ENCODE measurements at regions not wholly inside any gene's neighbourhood (a gene's known extent, or its start where the extent isn't known, plus 50 kb on each side); places are given as distances from the start of the nearest gene placed in this dataset.

DNA sequence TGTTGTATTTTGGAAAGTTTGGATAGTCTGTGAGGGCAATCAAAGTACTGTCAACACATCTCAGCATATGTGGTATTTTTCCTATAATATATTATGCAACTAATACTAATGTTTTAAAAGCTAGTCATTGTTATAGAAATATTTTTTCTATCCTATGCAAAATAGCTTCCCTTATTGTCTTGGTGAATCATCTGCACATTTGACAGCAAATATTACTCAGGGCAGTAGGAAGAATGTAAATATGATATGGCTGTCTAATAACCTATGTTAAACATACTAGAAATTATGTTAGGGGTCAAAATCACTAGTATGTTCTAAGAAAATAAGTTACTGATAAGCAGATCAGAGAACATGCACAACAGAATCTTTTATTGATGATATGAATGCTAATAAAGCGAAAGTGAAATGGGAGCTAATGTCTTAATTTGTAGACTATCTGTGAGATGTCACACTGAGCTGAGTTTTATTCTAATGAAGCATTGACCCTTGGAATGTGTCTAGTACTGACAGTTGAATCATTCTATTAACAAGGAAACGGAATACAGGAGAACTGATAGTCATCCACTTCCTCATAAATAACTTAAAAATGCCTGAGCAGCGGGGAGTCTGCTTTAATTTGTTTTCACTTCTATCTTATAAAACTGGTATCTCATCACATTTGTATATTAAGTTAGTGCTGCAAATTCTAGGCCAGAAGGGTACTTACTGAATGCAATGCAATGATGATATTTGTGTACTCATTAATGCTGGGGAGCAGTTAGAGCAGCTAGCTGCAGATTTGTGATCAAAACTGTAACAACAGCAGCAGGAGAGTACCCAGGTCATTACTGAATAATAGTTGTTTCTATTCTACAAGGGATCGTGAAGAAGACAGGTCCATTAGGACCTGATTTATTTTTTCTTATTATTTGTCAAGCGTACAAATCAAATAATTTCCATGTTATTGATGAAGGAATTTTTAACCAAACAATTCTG is 440.3 kb upstream of the AADAT start:
- H3K9me3 Mint-ChIP-seq = peaks cover 42% of the 10 kb centered on the region
- H3K4me1 Mint-ChIP-seq (ENCODE audit: low read depth) = no peaks in the 10 kb centered on the region
- DNase-seq = no peak

DNA sequence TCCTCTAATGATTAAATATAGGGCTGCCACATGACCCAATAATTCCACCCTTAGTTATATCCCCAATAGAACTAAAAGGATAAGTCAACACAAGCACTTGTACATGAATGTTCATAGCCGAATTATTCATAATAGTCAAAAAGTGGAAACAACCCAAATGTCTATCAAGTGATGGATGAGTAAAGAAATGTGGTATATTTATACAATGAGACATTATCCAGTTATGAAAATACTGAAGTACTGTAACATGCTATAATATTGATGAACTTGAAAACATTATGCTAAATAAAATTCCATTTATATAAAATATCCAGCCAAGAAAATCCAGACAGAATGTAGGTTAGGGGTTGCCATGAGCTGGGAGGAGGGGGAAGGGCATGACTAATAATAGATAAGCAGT is 436.7 kb upstream of the AADAT start:
- no peaks in the 10 kb centered on the region for H3K36me3 Mint-ChIP-seq (ENCODE audit: low read depth)

More for the DNA sequence above, 440.3 kb upstream of the AADAT start:
- H3K27ac Mint-ChIP-seq = no peak overlapping the region
- H3K4me3 Mint-ChIP-seq = no peak overlapping the region
- H3K36me3 Mint-ChIP-seq (ENCODE audit: low read depth) = no peaks in the 10 kb centered on the region
- H3K27me3 Mint-ChIP-seq (ENCODE audit: insufficient read depth) = no peaks in the 10 kb centered on the region; the same call in 1 of the 2 replicates
- TF ChIP-seq, protein P1, sequence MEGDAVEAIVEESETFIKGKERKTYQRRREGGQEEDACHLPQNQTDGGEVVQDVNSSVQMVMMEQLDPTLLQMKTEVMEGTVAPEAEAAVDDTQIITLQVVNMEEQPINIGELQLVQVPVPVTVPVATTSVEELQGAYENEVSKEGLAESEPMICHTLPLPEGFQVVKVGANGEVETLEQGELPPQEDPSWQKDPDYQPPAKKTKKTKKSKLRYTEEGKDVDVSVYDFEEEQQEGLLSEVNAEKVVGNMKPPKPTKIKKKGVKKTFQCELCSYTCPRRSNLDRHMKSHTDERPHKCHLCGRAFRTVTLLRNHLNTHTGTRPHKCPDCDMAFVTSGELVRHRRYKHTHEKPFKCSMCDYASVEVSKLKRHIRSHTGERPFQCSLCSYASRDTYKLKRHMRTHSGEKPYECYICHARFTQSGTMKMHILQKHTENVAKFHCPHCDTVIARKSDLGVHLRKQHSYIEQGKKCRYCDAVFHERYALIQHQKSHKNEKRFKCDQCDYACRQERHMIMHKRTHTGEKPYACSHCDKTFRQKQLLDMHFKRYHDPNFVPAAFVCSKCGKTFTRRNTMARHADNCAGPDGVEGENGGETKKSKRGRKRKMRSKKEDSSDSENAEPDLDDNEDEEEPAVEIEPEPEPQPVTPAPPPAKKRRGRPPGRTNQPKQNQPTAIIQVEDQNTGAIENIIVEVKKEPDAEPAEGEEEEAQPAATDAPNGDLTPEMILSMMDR (IDR thresholded peaks at IDR 0.05) = no peak

DNA sequence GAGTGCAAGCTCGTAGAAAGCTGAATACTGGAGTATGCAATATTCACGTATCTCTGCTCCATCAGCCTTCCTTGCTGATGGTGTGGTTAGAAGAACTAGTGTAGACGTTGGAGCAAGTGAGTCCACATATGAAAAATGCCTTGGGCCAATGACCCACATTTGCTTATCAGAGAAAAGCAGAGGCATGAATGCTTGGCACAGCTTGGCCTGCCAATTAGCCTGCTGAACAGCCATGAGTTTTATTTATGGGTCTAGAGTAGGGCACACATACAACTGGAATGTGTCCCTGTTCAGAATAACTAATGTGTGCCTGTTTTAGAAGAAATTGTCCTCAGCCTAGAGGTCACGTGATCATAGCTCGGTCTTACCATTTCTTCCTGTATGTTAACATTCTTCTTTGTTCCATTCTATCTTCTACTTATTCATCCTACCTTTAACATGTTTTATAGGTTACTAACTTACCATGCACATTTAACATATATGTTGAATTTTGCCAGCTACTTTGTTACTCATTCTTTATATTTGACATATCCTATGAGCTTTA is 432.7 kb upstream of the AADAT start:
- Mint-ChIP-seq H3K4me1 (ENCODE audit: low read depth) (no peaks in the 10 kb centered on the region), H3K27ac (no peak overlapping the region), H3K9me3 (peaks cover 16% of the 10 kb centered on the region), H3K27me3 (ENCODE audit: insufficient read depth) (no peaks in the 10 kb centered on the region), H3K36me3 (ENCODE audit: low read depth) (no peaks in the 10 kb centered on the region), H3K4me3 (no peak overlapping the region)
- TF ChIP-seq, protein P1 (IDR thresholded peaks at IDR 0.05) = no peak
- DNase-seq = no peak

More for the DNA sequence above, 436.7 kb upstream of the AADAT start:
- H3K9me3 Mint-ChIP-seq = peaks cover 30% of the 10 kb centered on the region
- no peak for DNase-seq
- H3K27me3 Mint-ChIP-seq (ENCODE audit: insufficient read depth) = no peaks in the 10 kb centered on the region
- no peaks in the 10 kb centered on the region for H3K4me1 Mint-ChIP-seq (ENCODE audit: low read depth)
- TF ChIP-seq, protein P1 (IDR thresholded peaks at IDR 0.05) = no peak
- H3K27ac Mint-ChIP-seq = no peak overlapping the region
- no peak overlapping the region for H3K4me3 Mint-ChIP-seq

DNA sequence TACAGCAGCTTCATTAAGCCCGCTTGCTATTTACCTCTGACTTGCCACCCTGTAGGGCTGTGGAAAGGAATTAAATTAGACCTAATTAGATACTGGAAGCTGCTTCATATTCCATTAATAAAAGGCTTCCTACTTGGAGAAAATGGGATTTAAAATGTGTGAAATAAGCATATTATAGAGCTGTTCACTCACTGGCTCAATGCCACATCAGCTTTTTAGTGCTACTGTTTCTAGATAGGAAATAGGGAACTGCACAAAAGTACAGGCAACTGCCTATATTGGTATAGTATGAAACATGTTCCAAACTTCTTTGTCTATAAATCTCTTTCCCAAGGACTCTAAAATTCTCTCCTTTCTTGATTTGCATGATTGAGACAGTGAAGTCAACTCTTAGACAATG is 407.9 kb upstream of the AADAT start:
- no peak overlapping the region for H3K4me3 Mint-ChIP-seq
- H3K36me3 Mint-ChIP-seq (ENCODE audit: low read depth) = no peaks in the 10 kb centered on the region
- no peaks in the 10 kb centered on the region for H3K4me1 Mint-ChIP-seq (ENCODE audit: low read depth)
- H3K9me3 Mint-ChIP-seq = peaks cover 38% of the 10 kb centered on the region
- H3K27me3 Mint-ChIP-seq (ENCODE audit: insufficient read depth) = no peaks in the 10 kb centered on the region
- TF ChIP-seq, protein P1 (IDR thresholded peaks at IDR 0.05) = no peak
- no peak for DNase-seq
- no peak overlapping the region for H3K27ac Mint-ChIP-seq

DNA sequence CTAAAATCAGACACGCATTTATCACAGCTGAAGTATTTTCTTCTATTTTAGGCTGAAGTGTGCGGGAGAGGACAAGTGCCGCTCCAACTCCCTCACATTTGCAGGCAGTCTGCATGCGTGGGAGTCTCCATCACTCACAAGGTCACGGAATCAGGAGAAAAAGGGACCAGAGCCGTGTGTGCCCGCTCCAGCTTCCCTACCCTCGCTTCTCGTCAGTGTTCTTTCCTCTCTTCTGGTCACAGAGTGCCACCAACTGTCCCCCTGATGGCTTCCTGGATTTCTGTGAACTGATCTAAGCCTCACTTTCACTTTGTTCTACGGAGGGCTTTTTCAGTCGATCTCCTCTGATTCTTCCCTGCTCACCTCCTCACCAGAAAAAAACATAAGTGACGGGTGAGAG is 407.4 kb upstream of the AADAT start:
- no peak for DNase-seq
- H3K4me1 Mint-ChIP-seq (ENCODE audit: low read depth) = no peaks in the 10 kb centered on the region
- H3K4me3 Mint-ChIP-seq = peak overlapping the region; percentile 48; the same call in 1 of the 2 replicates
- TF ChIP-seq, protein P1 (IDR thresholded peaks at IDR 0.05) = no peak
- H3K27ac Mint-ChIP-seq = no peak overlapping the region
- H3K9me3 Mint-ChIP-seq = peaks cover 36% of the 10 kb centered on the region
- H3K36me3 Mint-ChIP-seq (ENCODE audit: low read depth) = no peaks in the 10 kb centered on the region
- no peaks in the 10 kb centered on the region for H3K27me3 Mint-ChIP-seq (ENCODE audit: insufficient read depth)

Measured in HFFc6 (cell line).